GM19025 (cell line): ENCODE measurements at regions not wholly inside any gene's neighbourhood (a gene's known extent, or its start where the extent isn't known, plus 50 kb on each side); places are given as distances from the start of the nearest gene placed in this dataset.

Source experiments
- ATAC-seq: cut with Tn5 transposase; IDR thresholded peaks from one replicate; pipeline ENCODE4 v1.9.1; 2021; ENCODE audit warnings: mild to moderate bottlenecking, low read depth, moderate library complexity; ENCODE audit not compliant: unreplicated experiment

DNA sequence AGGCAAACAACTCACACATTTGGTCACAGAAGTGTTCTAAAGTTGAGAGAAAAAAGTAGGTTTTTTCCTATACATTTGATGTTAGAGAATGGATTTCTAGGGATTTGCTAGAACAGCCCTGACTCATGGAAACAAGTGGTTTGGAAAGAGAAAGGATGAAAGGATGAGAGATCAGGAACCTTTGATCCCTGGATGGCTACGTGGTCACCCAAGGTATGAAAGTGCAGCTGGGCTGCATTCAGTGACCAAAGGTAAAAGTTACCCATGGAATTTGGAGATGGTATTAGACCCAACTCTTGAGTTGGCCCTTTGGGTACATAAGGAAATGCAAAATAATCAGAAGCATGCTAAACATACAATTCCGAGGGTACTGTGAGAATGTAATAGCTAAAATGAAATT lies 61.3 kb upstream of the SPIN1 start:
- no peak for ATAC-seq

DNA sequence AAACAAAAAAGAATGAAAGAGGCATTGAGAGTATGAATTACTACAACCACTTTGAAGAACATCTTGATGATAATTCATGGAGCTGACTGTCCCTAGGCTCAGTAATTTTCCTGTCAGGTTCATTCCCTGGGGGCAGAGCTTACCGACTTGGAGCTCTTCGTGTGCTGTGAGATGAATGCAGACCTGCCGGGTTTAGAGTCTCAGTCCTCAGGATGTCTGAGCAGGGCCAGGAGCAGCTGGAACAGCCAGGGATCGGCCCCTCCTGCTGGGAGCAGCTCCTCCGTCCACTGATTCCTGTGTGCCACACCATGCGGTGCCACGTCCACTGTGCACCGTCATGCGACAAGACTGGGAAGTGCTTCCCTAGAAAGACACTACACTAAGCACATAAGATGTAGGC lies 62.2 kb upstream of the SPIN1 start:
- no peak for ATAC-seq

DNA sequence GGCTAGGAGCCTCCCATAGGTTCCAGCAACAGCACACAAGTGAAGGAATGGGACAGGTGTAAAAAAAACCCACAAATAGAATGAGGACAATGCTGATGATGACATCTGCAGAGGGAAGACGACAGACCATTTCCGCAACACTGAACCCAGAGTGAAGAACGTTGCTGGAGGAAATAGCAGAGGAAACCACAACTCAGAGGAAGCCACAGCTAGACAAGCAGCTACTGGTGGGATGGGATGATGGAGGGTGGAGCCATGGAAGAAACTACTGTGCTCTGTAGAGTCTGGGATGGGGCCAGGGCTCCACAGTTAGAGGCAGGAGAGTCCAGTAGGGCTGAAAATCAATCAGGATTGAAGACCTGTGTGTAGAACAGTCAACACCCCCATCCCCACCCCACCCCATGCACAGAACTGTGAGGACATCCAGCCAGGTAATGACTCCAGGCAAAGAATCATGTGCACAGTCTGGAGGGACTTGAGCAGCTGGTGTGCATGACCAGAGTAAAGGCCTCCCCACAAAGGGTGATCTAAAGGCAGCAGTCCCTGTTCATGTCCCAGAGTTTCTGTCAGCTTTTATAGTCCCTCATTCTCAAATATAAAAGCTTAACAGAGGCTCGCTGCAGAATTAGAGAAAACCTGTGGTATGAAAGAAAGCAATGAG lies 65.2 kb upstream of the SPIN1 start:
- no peak for ATAC-seq

DNA sequence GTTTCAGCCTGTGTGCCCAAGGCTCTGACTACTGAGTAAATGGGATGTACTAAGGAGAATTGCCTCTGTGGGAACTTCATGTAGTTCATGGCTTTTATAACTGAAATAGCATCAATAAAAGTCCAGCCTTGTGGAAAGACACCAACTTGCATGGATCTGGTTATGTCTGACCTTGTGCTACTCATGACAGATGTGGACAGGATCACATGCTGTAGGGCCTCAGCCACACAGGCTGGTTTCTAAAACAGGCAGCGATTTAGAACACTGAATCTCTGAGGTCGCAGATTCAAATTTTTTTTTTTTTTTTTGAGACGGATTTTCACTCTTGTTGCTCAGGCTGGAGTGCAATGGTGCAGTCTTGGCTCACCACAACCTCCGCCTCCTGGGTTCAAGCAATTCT lies 66.5 kb upstream of the SPIN1 start:
- ATAC-seq, result no peak

DNA sequence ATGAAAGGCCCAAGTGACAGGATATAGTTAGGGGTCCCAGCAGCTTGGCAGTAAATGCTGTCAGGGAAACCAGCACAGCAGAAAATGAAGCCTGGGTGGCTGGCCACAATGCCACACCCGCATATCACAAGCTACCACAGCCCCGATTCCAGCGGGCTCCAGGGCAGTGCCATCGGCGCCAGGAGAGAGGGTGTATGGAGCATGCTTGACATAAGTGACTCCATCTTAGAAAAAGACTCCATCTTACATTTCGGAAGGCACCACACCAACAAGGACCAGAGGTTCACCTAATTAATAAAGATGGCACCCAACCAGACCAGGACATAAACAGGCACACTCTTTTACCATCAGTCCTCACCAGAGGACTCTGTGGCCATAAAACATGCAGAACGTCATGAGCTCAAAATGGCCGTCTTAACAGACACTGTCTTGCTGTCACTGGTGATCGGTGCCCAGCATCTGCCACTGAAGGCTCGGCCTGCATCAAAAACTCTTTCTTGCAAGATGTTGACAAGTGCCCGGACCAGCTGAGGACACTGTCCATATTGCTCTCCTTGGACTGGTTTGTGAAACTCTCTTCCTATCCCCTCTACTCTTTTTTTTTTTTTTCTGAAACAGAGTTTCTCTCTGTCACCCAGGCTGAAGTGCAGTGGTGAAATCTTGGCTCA lies 67.4 kb upstream of the SPIN1 start:
- no peak for ATAC-seq

DNA sequence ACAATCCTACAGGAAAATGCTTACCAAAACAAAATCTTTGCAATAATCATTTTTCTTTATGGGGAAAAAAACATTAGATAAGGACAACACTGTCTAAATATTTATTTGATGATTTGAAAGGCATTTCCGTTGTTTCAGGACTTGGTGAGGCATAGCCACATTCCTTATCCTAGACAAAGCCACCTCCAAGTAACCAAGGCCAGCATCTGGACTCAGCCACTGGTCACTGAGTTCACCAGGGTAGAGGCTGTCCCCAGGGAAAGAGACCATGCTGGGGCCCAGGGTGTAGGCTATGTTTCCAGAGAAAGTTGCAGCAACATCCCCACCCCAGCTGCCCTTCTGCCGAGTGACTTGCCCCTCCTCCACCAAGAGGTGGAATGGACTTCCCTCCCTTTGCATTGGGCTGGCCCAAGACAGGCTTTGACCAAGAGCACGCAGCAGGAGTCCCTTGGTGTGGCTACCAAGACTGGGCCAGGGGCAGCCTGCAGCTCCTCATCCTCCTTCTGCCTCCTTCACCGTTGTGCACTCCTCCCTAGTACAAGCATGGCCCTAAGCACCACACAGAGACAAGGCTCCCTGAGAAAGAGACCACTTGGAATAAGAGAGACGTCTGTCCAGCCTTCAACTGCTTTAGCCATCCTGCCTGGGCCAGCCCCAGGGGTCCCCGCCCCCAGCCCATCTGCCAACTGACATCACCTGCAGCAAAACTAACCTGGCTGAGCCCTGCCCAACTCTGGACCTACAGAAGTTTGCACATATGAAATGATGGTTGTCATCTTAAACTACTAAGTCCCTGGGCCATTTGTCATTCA lies 68.1 kb upstream of the SPIN1 start:
- no peak for ATAC-seq

DNA sequence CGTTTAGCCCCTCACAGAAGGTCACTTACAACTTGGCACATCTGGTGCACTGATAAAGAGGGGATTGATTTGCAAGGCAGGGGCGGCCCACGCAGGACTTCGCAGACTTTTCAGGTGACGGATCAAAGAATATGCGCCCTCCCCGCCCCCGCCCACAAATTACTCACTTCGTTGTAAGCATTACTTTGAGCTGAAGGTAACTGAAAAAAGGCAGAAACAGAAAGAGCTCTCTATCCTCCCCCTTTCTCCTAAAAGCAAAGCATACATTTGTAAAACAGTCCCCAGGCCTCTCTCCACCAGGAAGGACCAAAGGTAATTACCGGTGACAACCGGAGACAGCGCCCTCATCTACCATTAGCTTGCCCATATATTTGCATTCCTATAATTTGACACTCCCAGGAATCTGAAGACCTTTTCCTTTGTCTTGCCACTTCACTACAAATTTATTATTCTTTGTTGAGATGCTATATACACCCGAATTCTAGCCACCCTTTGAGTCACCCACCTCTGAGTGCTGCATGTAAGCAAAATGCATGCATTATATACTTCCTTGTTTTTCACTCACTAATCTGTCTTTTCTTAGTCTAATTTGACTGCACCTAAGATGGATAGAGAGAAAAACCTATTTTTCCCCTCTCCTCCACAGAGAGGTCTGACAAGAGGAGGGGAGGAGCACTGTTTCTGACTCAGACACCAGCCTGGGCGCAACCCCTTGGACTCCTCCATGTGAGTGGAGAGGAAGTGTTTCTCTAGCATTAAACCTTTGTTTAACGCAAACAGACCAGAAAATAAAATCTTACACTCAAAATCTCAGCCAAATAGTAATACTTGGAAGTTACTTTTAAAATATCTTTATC lies 74.7 kb upstream of the SPIN1 start:
- no peak for ATAC-seq

DNA sequence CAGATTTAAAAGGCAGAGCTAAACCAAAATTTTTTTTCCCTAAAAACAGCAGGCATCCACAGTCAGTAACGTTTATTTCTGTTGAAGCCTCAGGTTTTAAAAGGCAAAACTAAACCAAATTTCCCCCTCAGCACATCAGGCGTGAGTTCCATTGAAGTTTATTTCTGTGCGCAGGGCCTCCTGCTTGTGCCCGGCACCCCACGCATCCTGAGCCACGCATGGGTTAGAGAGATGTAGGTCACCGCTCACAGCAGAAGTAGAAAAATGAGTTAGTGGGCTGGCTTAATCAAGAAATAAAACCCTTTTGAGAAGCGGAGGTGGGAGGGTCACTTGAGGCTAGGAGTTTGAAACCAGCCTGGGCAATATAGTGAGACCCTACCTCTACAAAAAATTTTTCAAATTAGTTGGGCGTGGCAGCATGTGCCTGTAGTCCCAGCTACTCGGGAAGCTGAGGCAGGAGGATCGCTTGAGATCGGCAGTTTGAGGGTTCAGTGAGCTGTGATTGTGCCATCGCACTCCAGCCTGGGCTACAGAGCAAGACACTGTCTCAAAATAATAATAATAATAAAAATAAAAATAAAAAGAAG lies 75.6 kb upstream of the SPIN1 start:
- no peak for ATAC-seq

DNA sequence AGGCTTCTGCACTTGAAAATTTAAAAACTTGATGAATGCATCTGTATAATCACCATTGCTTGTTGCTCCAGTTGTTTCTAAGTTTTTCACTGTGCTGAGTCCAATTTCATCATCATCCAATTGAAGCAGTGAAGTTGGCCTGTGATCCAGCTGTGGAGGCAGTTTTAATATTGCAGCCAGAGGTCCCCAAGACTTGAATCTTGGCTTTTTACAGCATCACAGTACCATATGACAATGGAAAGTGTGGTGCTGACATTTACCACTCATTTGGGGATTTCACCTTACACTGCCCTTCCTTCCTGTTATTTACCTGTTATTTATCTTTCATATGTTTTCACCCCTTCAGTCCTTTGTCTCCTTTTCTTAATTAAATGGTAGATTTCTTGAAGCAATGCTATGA lies 76.2 kb upstream of the SPIN1 start:
- no peak for ATAC-seq

DNA sequence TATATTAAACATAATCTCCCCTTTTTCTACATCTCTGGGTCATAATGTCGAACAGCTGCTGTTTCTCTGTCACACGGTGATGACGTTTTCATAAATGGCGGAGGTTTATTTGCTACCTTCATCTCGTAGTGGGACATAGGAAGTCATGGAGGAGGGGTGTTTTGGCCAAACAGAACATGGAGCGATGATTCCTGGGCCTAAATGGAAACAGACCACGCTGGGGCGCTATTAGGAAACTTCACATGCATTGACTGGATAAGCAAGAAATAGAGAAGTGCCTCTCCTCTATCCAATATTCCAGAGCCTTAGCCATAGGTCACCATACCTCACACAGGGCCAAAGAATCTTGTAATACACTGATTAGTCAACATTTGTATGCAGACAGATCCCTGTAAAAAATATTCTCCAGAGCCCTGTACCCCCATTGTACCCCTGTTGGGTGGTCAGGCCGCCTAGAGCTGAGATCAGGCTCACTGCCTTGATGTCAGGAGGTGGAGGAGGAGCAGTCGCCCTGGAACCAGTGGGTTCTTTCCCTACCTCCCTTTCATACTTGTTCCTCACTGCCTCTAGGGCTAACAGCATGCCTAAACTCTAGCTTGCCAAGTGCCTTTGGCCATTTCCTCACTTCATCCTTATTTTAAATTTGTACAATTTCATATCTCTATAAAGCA lies 77.8 kb upstream of the SPIN1 start:
- no peak for ATAC-seq

DNA sequence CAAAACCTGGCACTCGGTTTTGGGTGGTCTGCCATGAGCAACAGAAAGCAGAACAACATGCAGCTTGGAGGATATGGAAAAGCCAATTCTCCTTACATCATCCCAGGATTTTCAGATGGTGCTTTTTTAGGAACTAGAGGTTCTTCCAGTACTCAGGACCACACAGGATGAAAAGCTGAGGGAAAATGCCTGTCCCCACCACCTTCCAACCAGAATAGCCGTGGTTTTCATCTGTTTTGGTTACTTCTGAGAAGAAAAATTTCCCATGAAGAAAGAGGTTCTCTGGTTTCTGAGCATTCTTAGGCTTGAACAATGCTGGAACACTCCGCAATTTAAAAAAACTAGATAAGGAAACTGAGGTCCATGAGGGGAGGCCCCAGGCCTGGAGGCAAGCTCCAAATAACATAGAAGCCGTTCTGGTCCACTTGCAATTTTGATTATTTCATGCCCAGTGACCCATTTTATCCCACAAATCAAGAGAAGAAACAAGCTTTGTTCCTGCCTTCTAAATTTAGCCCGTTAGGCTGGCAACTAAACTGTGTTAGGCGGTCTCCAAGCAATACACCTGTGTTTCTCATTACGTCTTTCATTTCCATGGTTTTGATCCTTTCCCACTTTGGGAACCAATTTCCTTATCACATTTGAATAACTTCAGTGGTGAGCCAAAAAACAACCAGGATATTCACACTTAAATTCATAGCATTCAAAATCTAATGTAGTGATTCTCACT lies 79.2 kb upstream of the SPIN1 start:
- no peak for ATAC-seq

DNA sequence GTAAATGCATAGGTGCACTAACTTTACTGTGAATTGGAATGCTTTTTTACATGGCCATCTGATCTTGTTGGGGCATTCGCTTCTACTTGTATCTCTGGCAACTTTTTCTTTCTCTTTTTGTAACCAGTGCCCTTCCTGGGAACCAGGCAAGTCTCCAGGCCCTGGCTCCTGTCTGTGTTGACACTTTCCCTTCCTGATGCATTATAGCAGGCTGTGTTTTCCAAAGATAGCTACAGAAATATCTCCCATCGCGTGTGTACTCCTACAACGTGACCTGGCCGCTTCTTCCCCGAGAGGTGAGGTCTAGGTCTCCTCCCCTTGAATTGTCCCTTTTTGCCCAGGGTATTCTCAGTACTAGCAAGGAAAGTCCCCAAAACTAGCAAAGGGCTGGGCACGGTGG lies 81.1 kb upstream of the SPIN1 start:
- ATAC-seq, result no peak

DNA sequence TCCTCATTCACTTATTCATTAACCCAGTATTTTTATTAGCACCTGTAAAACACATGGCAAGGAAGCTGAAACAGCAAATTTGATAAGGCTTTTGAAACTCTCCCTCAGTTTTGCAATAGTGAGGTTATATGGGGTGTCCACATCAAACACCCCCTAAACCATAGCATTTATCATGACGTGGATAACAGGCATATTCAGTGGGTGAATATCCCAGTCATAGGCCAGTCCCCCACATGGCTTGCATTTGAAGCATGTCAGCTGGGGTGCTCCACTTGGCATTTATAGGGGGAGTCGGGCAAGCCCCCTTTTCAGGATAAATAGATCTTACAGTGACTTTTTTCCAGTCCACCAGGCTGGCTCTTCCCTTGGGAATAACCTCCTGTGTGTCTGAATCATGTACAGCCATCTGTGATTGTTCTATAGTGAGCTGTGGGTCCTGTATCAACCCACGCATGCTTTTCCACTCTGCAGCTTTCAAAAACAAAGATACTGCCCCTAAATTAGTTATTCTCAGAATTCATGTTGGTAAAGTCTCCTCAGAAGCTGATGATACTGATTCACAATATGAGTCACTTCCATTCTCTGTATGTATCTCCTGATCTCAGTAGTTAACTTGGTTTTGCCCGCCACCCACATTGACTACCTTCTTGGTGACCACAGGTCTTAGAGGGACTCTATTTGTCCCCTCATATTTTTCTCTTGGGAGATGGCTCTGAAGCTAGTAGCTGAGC lies 84.4 kb upstream of the SPIN1 start:
- ATAC-seq, result peak; percentile 73

DNA sequence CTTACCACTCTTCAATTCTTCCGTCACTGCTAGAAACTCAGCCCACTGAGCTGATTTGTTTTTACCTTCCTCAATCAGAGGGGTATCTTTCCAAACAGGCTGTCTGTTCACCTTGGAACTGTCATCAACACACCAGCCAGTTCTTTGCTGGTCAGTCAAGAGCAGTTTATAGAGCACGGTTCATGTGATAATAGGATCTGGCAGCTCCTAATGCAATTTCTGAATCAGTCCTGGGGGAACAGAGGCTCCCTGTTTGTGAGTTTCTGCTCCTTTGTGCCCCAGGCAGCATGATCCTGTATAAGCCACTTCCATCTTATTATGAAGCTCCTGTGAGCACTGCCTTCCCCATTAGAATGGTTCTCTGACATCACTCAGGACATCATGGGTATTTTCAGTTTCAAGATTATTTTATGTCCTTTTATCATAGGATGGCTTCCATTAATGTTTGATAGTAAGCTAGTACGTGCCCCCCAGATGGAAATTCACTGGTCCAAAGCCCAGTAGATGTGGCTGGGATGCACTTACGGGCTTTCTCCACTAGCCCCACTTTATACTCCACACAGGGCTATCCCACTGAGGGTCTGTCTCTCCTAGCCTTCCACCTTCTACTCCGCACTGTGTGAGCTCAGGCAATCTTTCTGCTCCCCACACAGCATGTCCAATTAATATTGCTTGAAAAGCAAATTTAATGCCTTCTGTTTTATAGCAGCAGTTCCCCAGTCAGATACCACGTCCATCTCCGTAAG lies 85.5 kb upstream of the SPIN1 start:
- ATAC-seq, result no peak

DNA sequence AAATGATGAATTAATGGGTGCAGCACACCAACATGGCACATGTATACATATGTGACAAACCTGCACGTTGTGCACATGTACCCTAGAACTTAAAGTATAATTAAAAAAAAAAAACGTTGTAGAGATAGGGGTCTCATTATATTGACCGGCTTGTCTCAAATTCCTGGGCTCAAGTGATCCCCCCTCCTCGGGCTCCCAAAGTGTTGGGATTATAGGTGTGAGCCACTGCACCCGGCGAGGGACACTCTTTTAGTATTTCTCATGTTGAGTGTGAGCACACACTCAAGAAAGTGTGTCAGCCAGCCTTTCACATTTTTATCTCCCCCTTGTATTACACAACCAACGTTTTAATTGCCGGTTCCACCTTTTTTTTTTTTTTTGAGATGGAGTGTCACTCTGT lies 87.7 kb upstream of the SPIN1 start:
- ATAC-seq, result no peak

DNA sequence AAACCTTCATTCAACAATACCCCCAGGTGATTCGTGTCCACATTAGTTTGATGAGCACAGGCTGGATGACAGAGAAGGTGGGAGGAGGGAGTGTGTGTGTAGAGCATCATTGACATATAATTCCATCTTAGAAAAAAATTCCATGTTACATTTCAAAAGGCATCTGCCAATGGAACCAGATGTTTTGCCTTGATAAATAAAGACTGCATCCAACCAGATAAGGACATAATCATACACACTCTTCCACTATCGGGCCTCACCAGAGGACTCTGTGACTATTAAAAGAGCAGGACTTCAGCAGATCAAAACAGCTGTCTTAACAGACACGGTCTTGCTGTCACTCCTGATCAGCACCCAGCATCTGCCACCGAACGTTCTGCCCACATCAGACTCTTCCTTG lies 96.4 kb upstream of the SPIN1 start:
- no peak for ATAC-seq

DNA sequence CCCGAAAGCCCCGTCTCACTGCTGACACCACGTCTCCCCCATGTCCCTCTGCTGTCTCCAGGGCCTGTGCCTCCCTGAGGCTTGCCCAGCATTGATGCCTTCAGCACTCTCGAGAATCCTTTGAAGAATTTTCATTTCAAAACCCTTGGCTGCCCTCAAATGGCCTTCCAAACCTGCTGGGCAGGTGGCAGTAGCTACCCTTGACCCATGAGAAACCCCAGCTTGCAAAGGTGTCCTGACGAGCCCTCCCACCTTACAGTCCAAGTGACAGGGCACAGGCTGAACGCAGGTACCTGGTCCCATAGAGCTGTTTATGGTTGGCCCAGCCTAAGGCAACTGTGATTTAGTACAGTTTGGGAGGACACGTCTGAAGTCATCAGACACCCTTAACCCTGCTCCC lies 97.2 kb upstream of the SPIN1 start:
- no peak for ATAC-seq

DNA sequence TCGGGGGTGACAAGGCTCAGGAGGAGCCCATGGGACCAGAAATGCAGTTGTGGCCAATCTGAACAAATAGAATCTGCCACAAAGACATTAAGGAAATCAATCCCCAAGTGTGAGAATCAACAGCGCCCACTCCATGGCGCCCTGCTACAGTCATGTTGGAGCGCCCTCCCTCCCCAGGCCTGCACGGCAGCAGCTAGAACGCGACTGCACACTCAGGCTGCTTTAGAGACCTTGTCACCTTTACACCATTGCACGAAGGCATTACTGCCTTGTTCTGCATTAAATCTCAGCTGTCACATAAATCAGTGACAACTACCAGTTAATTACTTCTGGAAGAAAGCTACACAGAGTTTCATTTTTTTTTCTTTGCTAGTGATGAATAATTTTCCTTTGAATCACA lies 98.7 kb upstream of the SPIN1 start:
- ATAC-seq, result no peak
